OCI-LY1 (cell line): ENCODE measurements at regions not wholly inside any gene's neighbourhood (a gene's known extent, or its start where the extent isn't known, plus 50 kb on each side); places are given as distances from the start of the nearest gene placed in this dataset.

Source experiments
- H2AFZ ChIP-seq: fragments of 200-600 bp; sonication (generic), shearing (Covaris generic); 2 replicates; pipeline ENCODE4 v1.6.0; 2014; ENCODE audit warnings: antibody characterized with exemption, mild to moderate bottlenecking, low read length
- H3F3A ChIP-seq: fragments of 200-600 bp; sonication (generic), shearing (Covaris generic); 2 replicates; pipeline ENCODE4 v1.6.0; 2014; ENCODE audit warnings: mild to moderate bottlenecking, antibody characterized with exemption, low read length, moderate library complexity; ENCODE audit not compliant: insufficient read depth
- H3K27ac ChIP-seq: fragments of 200-600 bp; sonication (generic); 2 replicates; pipeline ENCODE4 v1.5.1; 2014; ENCODE audit warnings: low read length, mixed run types, mild to moderate bottlenecking, low read depth; ENCODE audit not compliant: poor library complexity, severe bottlenecking
- H3K27me3 ChIP-seq: fragments of 200-600 bp; sonication (generic); 2 replicates; pipeline ENCODE4 v1.6.0; 2014; ENCODE audit warnings: antibody characterized with exemption, mild to moderate bottlenecking, low read length, moderate library complexity; ENCODE audit not compliant: insufficient read depth
- H3K36me3 ChIP-seq: fragments of 200-600 bp; sonication (generic); 2 replicates; pipeline ENCODE4 v1.6.1; 2014; ENCODE audit warnings: mild to moderate bottlenecking, antibody characterized with exemption, low read length, moderate library complexity, mixed read lengths; ENCODE audit not compliant: insufficient read depth
- H3K4me1 ChIP-seq: fragments of 200-600 bp; sonication (generic); 2 replicates; pipeline ENCODE4 v1.5.1; 2014; ENCODE audit warnings: mild to moderate bottlenecking, low read length, moderate library complexity; ENCODE audit not compliant: insufficient read depth, severe bottlenecking
- H3K4me2 ChIP-seq: fragments of 200-600 bp; sonication (generic), shearing (Covaris generic); 2 replicates; pipeline ENCODE4 v1.6.1; 2014; ENCODE audit warnings: low read length
- H3K4me3 ChIP-seq: fragments of 200-600 bp; sonication (generic); 2 replicates; pipeline ENCODE4 v1.5.1; 2014; ENCODE audit warnings: low read length, low read depth, mild to moderate bottlenecking, mixed read lengths; ENCODE audit not compliant: poor library complexity, severe bottlenecking
- H3K79me2 ChIP-seq: fragments of 200-600 bp; shearing (Covaris generic); 2 replicates; pipeline ENCODE4 v1.6.1; 2016; ENCODE audit warnings: mixed run types, low read length, mixed read lengths; ENCODE audit not compliant: insufficient read depth
- H3K9ac ChIP-seq: fragments of 200-600 bp; sonication (generic), shearing (Covaris generic); 2 replicates; pipeline ENCODE4 v1.6.1; 2014; ENCODE audit warnings: mild to moderate bottlenecking, low read length, mixed read lengths
- H3K9me2 ChIP-seq: fragments of 200-600 bp; sonication (generic), shearing (Covaris generic); 2 replicates; pipeline ENCODE4 v1.6.1; 2014; ENCODE audit warnings: low read depth, mild to moderate bottlenecking, low read length, mixed read lengths
- H3K9me3 ChIP-seq: fragments of 200-600 bp; shearing (Covaris generic); 2 replicates; pipeline ENCODE4 v1.6.1; 2014; ENCODE audit warnings: low read length, mixed read lengths
- H4K20me1 ChIP-seq: fragments of 200-600 bp; sonication (generic), shearing (Covaris generic); 2 replicates; pipeline ENCODE4 v1.6.0; 2016; ENCODE audit warnings: mild to moderate bottlenecking, low read length; ENCODE audit not compliant: insufficient read depth
- EZH2 ChIP-seq: fragments of 200-600 bp; sonication (generic), shearing (Covaris generic); IDR thresholded peaks from 2 replicates; pipeline ENCODE4 v1.8.0; 2017; ENCODE audit warnings: borderline replicate concordance, mixed run types, mild to moderate bottlenecking, antibody characterized with exemption, low read length, moderate library complexity, mixed read lengths
- TF ChIP-seq, protein P1 (sequence below): fragments of 200-600 bp; sonication (generic), shearing (Covaris generic); IDR thresholded peaks from 2 replicates; pipeline ENCODE4 v1.5.1; 2017; ENCODE audit warnings: mild to moderate bottlenecking, antibody characterized with exemption, low read length, moderate library complexity, mixed read lengths

DNA sequence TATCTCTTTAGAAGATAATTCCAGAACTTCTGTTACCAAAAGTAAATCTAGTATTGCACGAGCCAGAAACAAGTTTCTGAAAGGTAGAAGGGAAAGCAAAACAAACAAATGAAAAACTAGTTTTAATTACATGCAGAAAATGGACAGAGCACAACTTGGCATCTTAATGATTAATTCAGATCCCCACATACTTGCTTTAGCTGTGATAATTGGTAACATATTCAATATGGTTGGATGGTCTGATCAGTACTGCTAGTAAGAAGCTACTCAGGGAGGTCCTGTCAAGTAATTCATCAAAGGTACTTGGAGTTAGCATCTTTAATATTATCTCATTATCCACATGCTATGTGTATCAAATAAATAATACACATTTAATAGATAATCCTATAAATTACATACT, 204.3 kb downstream of the TRAM1L1 start:
- TF ChIP-seq EZH2: no peak
- no peak overlapping the region for H2AFZ ChIP-seq
- H3K27me3 ChIP-seq: no peaks in the 10 kb centered on the region
- no peak overlapping the region for H3K4me2 ChIP-seq
- no peaks in the 10 kb centered on the region for H4K20me1 ChIP-seq
- H3K9ac ChIP-seq: no peak overlapping the region
- H3K4me3 ChIP-seq: no peak overlapping the region
- H3K79me2 ChIP-seq: no peaks in the 10 kb centered on the region
- no peaks in the 10 kb centered on the region for H3K9me3 ChIP-seq
- H3K36me3 ChIP-seq: no peaks in the 10 kb centered on the region
- no peaks in the 10 kb centered on the region for H3K4me1 ChIP-seq
- H3F3A ChIP-seq: no peaks in the 10 kb centered on the region
- no peak overlapping the region for H3K27ac ChIP-seq
- no peaks in the 10 kb centered on the region for H3K9me2 ChIP-seq

DNA sequence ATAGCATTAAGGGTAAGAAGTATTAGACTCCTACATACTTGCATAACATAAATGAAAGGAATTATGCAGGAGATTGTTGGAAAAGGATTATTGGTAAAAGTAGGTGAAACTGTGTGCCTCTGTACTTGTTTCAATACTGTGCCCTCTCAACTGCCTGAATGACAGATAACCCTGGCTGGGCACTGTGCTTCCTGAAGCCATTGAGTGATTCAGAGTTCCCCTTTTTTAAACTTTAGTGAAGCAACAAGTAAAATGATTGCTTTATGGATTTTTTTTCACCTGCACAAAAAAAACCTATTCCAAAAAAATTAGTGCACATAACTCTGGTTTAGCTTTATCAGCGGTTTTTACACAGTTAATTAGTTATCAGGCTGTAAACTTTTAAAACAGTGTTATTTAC, 204.8 kb downstream of the TRAM1L1 start:
- H2AFZ ChIP-seq: no peak overlapping the region

DNA sequence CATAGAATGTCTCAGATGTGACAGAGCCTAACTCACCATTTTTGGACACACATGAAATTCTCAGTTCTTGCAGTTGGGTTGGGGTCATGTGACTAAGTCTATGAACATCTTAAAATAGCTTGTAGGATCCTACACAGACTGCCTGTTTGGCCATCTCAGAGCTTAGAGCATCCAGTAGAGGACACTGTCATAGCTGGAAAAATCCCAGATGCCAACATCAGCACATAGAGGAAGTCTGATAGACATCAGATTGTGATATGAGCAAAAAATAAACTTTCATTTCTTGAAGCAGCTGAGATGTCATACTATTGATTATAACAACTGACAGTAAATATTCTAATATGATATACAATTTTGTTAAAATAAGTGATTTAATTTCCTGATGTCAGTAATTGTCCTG, 207.1 kb downstream of the TRAM1L1 start:
- H3K27me3 ChIP-seq: no peaks in the 10 kb centered on the region
- no peaks in the 10 kb centered on the region for H4K20me1 ChIP-seq
- H2AFZ ChIP-seq: no peak overlapping the region
- H3K4me3 ChIP-seq: no peak overlapping the region
- H3K9ac ChIP-seq: no peak overlapping the region
- H3K9me2 ChIP-seq: no peaks in the 10 kb centered on the region
- H3K9me3 ChIP-seq: no peaks in the 10 kb centered on the region
- H3K4me1 ChIP-seq: no peaks in the 10 kb centered on the region
- H3F3A ChIP-seq: no peaks in the 10 kb centered on the region
- TF ChIP-seq EZH2: no peak
- TF ChIP-seq, protein P1, sequence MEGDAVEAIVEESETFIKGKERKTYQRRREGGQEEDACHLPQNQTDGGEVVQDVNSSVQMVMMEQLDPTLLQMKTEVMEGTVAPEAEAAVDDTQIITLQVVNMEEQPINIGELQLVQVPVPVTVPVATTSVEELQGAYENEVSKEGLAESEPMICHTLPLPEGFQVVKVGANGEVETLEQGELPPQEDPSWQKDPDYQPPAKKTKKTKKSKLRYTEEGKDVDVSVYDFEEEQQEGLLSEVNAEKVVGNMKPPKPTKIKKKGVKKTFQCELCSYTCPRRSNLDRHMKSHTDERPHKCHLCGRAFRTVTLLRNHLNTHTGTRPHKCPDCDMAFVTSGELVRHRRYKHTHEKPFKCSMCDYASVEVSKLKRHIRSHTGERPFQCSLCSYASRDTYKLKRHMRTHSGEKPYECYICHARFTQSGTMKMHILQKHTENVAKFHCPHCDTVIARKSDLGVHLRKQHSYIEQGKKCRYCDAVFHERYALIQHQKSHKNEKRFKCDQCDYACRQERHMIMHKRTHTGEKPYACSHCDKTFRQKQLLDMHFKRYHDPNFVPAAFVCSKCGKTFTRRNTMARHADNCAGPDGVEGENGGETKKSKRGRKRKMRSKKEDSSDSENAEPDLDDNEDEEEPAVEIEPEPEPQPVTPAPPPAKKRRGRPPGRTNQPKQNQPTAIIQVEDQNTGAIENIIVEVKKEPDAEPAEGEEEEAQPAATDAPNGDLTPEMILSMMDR: no peak
- H3K4me2 ChIP-seq: no peak overlapping the region
- no peaks in the 10 kb centered on the region for H3K79me2 ChIP-seq
- H3K27ac ChIP-seq: no peak overlapping the region
- H3K36me3 ChIP-seq: no peaks in the 10 kb centered on the region

More for the DNA sequence above, 204.8 kb downstream of the TRAM1L1 start:
- Histone ChIP-seq H3K4me3 (no peak overlapping the region), H3K79me2 (no peaks in the 10 kb centered on the region), H3K27me3 (no peaks in the 10 kb centered on the region), H3K36me3 (no peaks in the 10 kb centered on the region), H3K4me1 (no peaks in the 10 kb centered on the region), H3K4me2 (no peak overlapping the region), H3F3A (no peaks in the 10 kb centered on the region), H3K9ac (no peak overlapping the region), H4K20me1 (no peaks in the 10 kb centered on the region), H3K9me3 (no peaks in the 10 kb centered on the region), H3K27ac (no peak overlapping the region), H3K9me2 (no peaks in the 10 kb centered on the region)
- TF ChIP-seq, protein P1: no peak
- no peak for TF ChIP-seq EZH2

DNA sequence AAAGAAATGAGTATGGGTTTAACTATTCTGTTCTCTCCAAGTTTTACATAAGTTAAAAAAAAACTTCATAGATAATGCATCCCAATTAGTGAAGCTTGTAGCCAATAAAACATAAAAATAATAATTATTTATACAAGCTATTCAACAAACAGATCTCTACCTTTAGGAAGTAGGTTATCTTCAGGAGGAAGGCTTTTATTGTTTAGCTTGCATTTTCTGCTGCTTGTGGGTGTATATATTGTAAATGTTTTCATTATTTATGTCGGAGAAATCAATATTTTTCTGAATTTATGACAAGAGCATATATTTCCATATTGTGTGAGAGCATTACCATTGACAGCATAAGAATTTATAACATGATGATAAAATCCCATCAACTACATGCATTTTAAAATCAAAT, 208.3 kb downstream of the TRAM1L1 start:
- TF ChIP-seq, protein P1: no peak
- TF ChIP-seq EZH2: no peak
- no peak overlapping the region for H3K4me3 ChIP-seq

More for the DNA sequence above, 208.3 kb downstream of the TRAM1L1 start:
- Histone ChIP-seq H3K27ac (no peak overlapping the region), H3K9ac (no peak overlapping the region), H4K20me1 (no peaks in the 10 kb centered on the region), H3K9me2 (no peaks in the 10 kb centered on the region), H3F3A (no peaks in the 10 kb centered on the region), H2AFZ (no peak overlapping the region), H3K4me2 (no peak overlapping the region), H3K79me2 (no peaks in the 10 kb centered on the region), H3K4me1 (no peaks in the 10 kb centered on the region), H3K9me3 (no peaks in the 10 kb centered on the region), H3K27me3 (no peaks in the 10 kb centered on the region), H3K36me3 (no peaks in the 10 kb centered on the region)
